ENCODE measurements at regions not wholly inside any gene's neighbourhood (a gene's known extent, or its start where the extent isn't known, plus 50 kb on each side); places are given as distances from the start of the nearest gene placed in this dataset.

DNA sequence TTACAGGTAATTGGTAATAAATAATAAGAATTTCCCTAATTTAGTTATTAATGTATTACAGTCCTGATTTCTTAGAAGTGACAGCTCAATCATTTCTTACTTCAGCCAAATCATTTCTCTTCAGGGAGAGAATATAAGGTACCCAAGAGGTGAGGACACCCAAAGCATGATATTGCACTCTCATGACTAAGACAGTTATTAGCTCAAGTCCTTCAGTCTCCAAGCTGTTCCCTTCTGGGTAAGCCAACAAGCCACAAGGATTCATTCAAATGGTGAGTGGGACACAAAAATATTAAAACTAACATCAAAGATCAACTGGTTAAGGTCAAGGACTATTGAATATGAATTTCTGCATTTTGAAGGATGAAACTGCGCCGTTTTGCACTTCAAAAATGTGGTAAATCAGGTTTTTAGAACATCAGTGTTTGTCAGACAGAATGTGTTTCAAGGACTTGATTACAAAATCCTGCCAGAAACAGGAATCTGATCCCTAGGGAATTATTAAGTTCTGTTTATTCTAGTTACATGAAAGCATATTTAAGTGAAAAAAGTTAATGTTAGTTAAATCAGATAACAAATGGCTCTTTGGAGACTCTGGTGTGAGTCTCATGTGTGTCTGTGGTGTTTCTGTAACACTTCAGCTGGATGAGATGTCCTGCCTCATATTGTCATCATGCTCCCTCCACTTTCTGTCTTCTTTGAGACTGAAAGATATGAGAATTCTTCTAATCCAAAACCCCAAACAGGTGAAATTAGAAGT lies 101.7 kb upstream of the COL8A1 start:
- H3K36me3 Mint-ChIP-seq, result no peaks in the 10 kb centered on the region
- Histone ChIP-seq H3K4me3 (ENCODE audit: low read length) (no peak overlapping the region), H3K27ac (ENCODE audit: low read depth, low read length) (no peak overlapping the region), H3K36me3 (ENCODE audit: insufficient read depth, low read length) (no peaks in the 10 kb centered on the region), H3K27me3 (ENCODE audit: insufficient read depth, low read length, poor library complexity, severe bottlenecking) (no peaks in the 10 kb centered on the region), H3K9me3 (ENCODE audit: low read length) (no peaks in the 10 kb centered on the region), H3K4me1 (ENCODE audit: insufficient read depth, low read length) (no peaks in the 10 kb centered on the region)
- no peaks in the 10 kb centered on the region for H3K4me1 Mint-ChIP-seq
- no peak for DNase-seq
- peaks cover 0 to 1% (median 0%) of the 10 kb centered on the region in 5 donors for H3K9me3 Mint-ChIP-seq
- ChIA-PET CTCF (interaction anchor here (1.4 kb wide), 1 partner anchor 11 kb away, joined by 3 read pairs; no protein-coding TSS in a partner anchor), POLR2A (no interaction called here)
- no peak overlapping the region for H3K27ac Mint-ChIP-seq
- no peak overlapping the region for H3K4me3 Mint-ChIP-seq
- H3K27me3 Mint-ChIP-seq, result peaks cover 0 to 4% of the 10 kb centered on the region in 2 donors

- Histone ChIP-seq H3K27ac (ENCODE audit: low read depth, low read length) (no peak overlapping the region), H3K4me3 (ENCODE audit: low read length) (no peak overlapping the region), H3K36me3 (ENCODE audit: insufficient read depth, low read length) (no peaks in the 10 kb centered on the region), H3K4me1 (ENCODE audit: insufficient read depth, low read length) (no peaks in the 10 kb centered on the region), H3K9me3 (ENCODE audit: low read length) (no peaks in the 10 kb centered on the region), H3K27me3 (ENCODE audit: insufficient read depth, low read length, poor library complexity, severe bottlenecking) (no peaks in the 10 kb centered on the region)
- ChIA-PET CTCF (no interaction called here), POLR2A (no interaction called here)
- no peaks in the 10 kb centered on the region for H3K4me1 Mint-ChIP-seq
- peaks cover 0 to 4% of the 10 kb centered on the region in 2 donors for H3K27me3 Mint-ChIP-seq
- no peaks in the 10 kb centered on the region for H3K36me3 Mint-ChIP-seq
- no peak overlapping the region for H3K27ac Mint-ChIP-seq
- no peak for DNase-seq
- H3K4me3 Mint-ChIP-seq, result no peak overlapping the region
- peaks cover 0 to 1% (median 0%) of the 10 kb centered on the region in 5 donors for H3K9me3 Mint-ChIP-seq
Observed at GRCh38 chr3:99534951-99535704, 103.3 kb upstream of the COL8A1 start.

DNA sequence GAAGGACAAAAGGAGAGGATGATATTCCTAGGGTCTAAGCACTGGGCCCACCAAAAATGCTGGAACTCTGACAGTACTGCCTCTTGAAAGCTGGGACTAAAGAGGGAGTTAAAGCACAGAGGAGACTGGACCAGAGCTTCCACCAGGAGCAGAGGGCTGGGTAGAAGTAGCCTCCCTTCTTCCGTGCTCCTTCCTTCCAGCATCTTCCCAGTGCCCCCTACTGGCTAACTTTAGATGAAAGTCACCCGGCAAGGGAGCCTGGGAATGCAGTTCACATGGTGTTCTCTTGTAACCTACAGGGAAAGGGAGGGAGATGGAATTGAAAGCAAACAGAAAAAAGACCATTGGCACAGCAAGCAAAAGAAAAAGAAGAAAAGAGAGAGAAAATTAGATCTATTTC lies 106.1 kb upstream of the COL8A1 start:
- no peak overlapping the region for H3K27ac ChIP-seq (ENCODE audit: low read depth, low read length)
- no peaks in the 10 kb centered on the region for H3K4me1 ChIP-seq (ENCODE audit: insufficient read depth, low read length)
- CTCF ChIA-PET, result no interaction called here
- no peaks in the 10 kb centered on the region for H3K27me3 ChIP-seq (ENCODE audit: insufficient read depth, low read length, poor library complexity, severe bottlenecking)
- H3K4me3 ChIP-seq (ENCODE audit: low read length), result no peak overlapping the region
- no peak overlapping the region for H3K27ac Mint-ChIP-seq
- no peaks in the 10 kb centered on the region for H3K36me3 Mint-ChIP-seq
- DNase-seq, result no peak
- no peak overlapping the region for H3K4me3 Mint-ChIP-seq
- H3K27me3 Mint-ChIP-seq, result peaks cover 0 to 4% of the 10 kb centered on the region in 2 donors
- H3K9me3 ChIP-seq (ENCODE audit: low read length), result no peaks in the 10 kb centered on the region
- H3K36me3 ChIP-seq (ENCODE audit: insufficient read depth, low read length), result no peaks in the 10 kb centered on the region
- H3K9me3 Mint-ChIP-seq, result peaks cover 0 to 1% (median 0%) of the 10 kb centered on the region in 5 donors
- POLR2A ChIA-PET, result no interaction called here
- no peaks in the 10 kb centered on the region for H3K4me1 Mint-ChIP-seq

GRCh38 chr3:99529265-99529664 lies 109.1 kb upstream of the COL8A1 start:
- no peak for DNase-seq
- ChIA-PET CTCF (no interaction called here), POLR2A (no interaction called here)
- Mint-ChIP-seq H3K36me3 (no peaks in the 10 kb centered on the region), H3K9me3 (peaks cover 0 to 2% (median 1%) of the 10 kb centered on the region in 5 donors), H3K4me3 (no peak overlapping the region), H3K27ac (no peak overlapping the region), H3K27me3 (peaks cover 0 to 6% of the 10 kb centered on the region in 2 donors), H3K4me1 (no peaks in the 10 kb centered on the region)
- Histone ChIP-seq H3K9me3 (ENCODE audit: low read length) (no peaks in the 10 kb centered on the region), H3K27ac (ENCODE audit: low read depth, low read length) (no peak overlapping the region), H3K4me1 (ENCODE audit: insufficient read depth, low read length) (no peaks in the 10 kb centered on the region), H3K27me3 (ENCODE audit: insufficient read depth, low read length, poor library complexity, severe bottlenecking) (no peaks in the 10 kb centered on the region), H3K36me3 (ENCODE audit: insufficient read depth, low read length) (no peaks in the 10 kb centered on the region), H3K4me3 (ENCODE audit: low read length) (no peak overlapping the region)

- no peaks in the 10 kb centered on the region for H3K36me3 ChIP-seq (ENCODE audit: insufficient read depth, low read length)
- Mint-ChIP-seq H3K9me3 (peaks cover 0 to 2% (median 0%) of the 10 kb centered on the region in 5 donors), H3K4me1 (no peaks in the 10 kb centered on the region), H3K27ac (no peak overlapping the region), H3K36me3 (no peaks in the 10 kb centered on the region), H3K4me3 (no peak overlapping the region), H3K27me3 (peaks cover 0 to 4% of the 10 kb centered on the region in 2 donors)
- ChIA-PET CTCF (no interaction called here), POLR2A (no interaction called here)
- H3K27ac ChIP-seq (ENCODE audit: low read depth, low read length), result no peak overlapping the region
- H3K27me3 ChIP-seq (ENCODE audit: insufficient read depth, low read length, poor library complexity, severe bottlenecking), result no peaks in the 10 kb centered on the region
- no peak for DNase-seq
- no peak overlapping the region for H3K4me3 ChIP-seq (ENCODE audit: low read length)
- H3K9me3 ChIP-seq (ENCODE audit: low read length), result no peaks in the 10 kb centered on the region
- H3K4me1 ChIP-seq (ENCODE audit: insufficient read depth, low read length), result no peaks in the 10 kb centered on the region
Observed at GRCh38 chr3:99526921-99527320, 111.5 kb upstream of the COL8A1 start.

DNA sequence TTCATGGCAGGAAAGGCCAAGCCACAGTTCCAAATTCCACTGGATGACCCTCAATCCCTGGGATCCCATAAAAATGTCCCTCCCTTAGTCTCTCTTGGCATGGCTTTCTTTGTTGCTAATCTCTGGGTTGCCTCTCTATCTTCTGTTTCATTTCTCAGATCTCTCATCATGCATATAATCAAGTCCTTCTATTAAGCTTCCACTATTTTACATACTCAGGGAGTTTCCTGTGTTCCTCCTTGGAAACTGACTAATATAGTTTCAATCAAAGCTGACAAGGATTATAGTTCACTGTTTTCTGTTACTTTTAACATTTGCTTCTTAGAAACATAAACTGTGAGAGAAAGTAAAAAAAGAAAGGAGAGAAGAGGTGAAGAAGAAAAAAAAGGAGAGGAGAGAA lies 113.8 kb upstream of the COL8A1 start:
- POLR2A ChIA-PET, result no interaction called here

DNA sequence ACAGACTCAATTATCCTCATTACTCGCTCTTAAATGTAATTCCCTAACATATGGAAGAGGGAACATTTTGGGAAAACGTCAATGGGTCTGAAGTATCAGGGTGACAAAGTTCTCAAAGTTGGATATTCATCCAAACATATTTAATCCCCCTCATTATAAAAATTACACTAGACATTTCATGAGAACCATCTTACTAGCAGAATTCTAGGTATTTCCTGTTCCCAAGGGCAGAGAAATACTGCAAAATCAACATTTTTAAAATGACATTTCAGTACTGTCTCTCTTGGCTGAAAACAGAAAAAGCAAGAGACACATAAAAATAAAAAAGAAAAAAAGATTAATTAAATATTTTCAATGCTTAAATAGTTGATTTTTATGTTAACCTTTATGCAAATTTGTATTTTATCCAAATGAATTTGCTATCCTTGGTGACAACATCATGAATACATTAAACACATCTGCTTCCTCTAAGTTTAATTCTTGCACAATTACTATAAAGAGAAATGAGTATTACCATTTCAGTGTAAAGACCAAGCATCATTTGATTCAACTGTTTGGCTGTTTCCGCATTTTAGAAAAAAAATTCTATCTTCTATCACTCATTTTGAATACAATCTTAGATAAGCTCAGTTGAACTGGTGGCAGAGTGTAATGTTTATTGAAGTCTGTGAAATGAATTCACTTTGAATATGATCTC lies 114.8 kb upstream of the COL8A1 start:
- Histone ChIP-seq H3K4me1 (ENCODE audit: insufficient read depth, low read length) (no peaks in the 10 kb centered on the region), H3K27ac (ENCODE audit: low read depth, low read length) (no peak overlapping the region), H3K36me3 (ENCODE audit: insufficient read depth, low read length) (no peaks in the 10 kb centered on the region), H3K9me3 (ENCODE audit: low read length) (no peaks in the 10 kb centered on the region), H3K27me3 (ENCODE audit: insufficient read depth, low read length, poor library complexity, severe bottlenecking) (no peaks in the 10 kb centered on the region), H3K4me3 (ENCODE audit: low read length) (no peak overlapping the region)
- no peak for DNase-seq
- ChIA-PET POLR2A (no interaction called here), CTCF (no interaction called here)
- Mint-ChIP-seq H3K36me3 (no peaks in the 10 kb centered on the region), H3K4me1 (no peaks in the 10 kb centered on the region), H3K27me3 (peaks cover 0 to 4% of the 10 kb centered on the region in 2 donors), H3K27ac (no peak overlapping the region), H3K4me3 (no peak overlapping the region), H3K9me3 (peaks cover 0 to 2% (median 0%) of the 10 kb centered on the region in 5 donors)

More for the DNA sequence above, 113.8 kb upstream of the COL8A1 start:
- CTCF ChIA-PET, result interaction anchor here (1.6 kb wide), 1 partner anchor 12 kb away, joined by 3 read pairs; no protein-coding TSS in a partner anchor
- no peaks in the 10 kb centered on the region for H3K36me3 Mint-ChIP-seq
- H3K9me3 Mint-ChIP-seq, result peaks cover 0 to 2% (median 0%) of the 10 kb centered on the region in 5 donors
- Histone ChIP-seq H3K36me3 (ENCODE audit: insufficient read depth, low read length) (no peaks in the 10 kb centered on the region), H3K27me3 (ENCODE audit: insufficient read depth, low read length, poor library complexity, severe bottlenecking) (no peaks in the 10 kb centered on the region), H3K4me1 (ENCODE audit: insufficient read depth, low read length) (no peaks in the 10 kb centered on the region), H3K4me3 (ENCODE audit: low read length) (no peak overlapping the region), H3K9me3 (ENCODE audit: low read length) (no peaks in the 10 kb centered on the region), H3K27ac (ENCODE audit: low read depth, low read length) (no peak overlapping the region)
- DNase-seq, result no peak
- H3K4me3 Mint-ChIP-seq, result no peak overlapping the region
- H3K4me1 Mint-ChIP-seq, result no peaks in the 10 kb centered on the region
- H3K27me3 Mint-ChIP-seq, result peaks cover 0 to 4% of the 10 kb centered on the region in 2 donors
- H3K27ac Mint-ChIP-seq, result no peak overlapping the region

DNA sequence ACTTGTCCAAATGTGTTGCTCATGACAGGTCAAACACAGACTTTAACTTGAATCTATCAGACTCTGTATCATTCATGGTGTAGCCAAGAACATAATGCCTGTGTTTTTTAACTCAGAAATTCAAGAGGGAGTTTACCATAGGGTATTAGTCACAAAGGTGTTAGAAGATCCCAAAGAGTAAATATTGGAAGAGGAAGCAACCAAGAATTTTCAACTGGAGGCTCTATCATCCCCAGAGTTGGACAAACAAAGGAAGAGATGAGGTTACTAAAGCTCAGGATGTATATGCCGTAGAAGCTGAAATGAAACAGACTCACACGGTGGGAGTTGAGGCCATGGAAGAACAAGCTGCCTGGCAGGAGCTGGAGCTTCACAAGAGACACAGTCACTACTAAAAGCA lies 116.2 kb upstream of the COL8A1 start:
- DNase-seq, result no peak
- H3K9me3 ChIP-seq (ENCODE audit: low read length), result no peaks in the 10 kb centered on the region
- H3K4me1 ChIP-seq (ENCODE audit: insufficient read depth, low read length), result no peaks in the 10 kb centered on the region
- no peaks in the 10 kb centered on the region for H3K4me1 Mint-ChIP-seq
- peaks cover 0 to 2% (median 0%) of the 10 kb centered on the region in 5 donors for H3K9me3 Mint-ChIP-seq
- ChIA-PET POLR2A (interaction anchor here (0.6 kb wide), 1 partner anchor 1067 kb away, joined by 7 read pairs; no protein-coding TSS in a partner anchor), CTCF (no interaction called here)
- no peak overlapping the region for H3K27ac ChIP-seq (ENCODE audit: low read depth, low read length)
- no peaks in the 10 kb centered on the region for H3K36me3 ChIP-seq (ENCODE audit: insufficient read depth, low read length)
- no peak overlapping the region for H3K4me3 Mint-ChIP-seq
- H3K27me3 ChIP-seq (ENCODE audit: insufficient read depth, low read length, poor library complexity, severe bottlenecking), result no peaks in the 10 kb centered on the region
- H3K36me3 Mint-ChIP-seq, result no peaks in the 10 kb centered on the region
- H3K27ac Mint-ChIP-seq, result no peak overlapping the region
- peaks cover 0 to 4% of the 10 kb centered on the region in 2 donors for H3K27me3 Mint-ChIP-seq
- H3K4me3 ChIP-seq (ENCODE audit: low read length), result no peak overlapping the region

Measured in CD8-positive, alpha-beta memory T cell (primary cell).